ENCODE measurements at regions not wholly inside any gene's neighbourhood (a gene's known extent, or its start where the extent isn't known, plus 50 kb on each side); places are given as distances from the start of the nearest gene placed in this dataset.

DNA sequence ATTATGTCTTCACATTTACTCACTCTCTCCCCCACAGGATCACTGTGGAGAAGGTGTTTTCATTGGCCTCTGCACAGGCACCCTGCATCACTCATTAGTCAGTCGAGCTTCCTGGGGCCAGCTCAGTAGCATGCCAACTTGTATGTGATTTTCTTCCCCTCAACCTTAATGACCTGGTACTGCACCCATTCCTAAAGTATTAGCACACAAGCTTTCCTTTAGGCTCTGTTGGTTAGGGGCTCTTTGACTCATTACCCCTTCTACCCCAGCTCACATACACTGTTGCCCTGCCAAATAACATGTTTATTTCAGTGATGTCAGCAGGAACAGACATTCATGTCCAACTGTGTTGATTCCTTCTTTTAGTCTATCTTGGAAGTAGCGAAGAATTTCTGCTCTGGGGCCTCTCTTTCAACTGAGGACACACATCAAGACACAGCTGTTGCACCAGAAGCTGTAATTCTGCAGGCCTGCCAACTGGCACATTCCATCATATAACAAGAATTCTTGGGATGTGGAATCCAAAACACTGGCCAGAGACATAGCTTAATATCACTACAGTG lies 603.5 kb upstream of the ADAMTS5 start:
- Histone ChIP-seq H3K27me3 (no peaks in the 10 kb centered on the region), H3K4me1 (no peaks in the 10 kb centered on the region), H3K4me3 (no peak overlapping the region), H3K27ac (no peak overlapping the region), H3K9me3 (no peaks in the 10 kb centered on the region), H3K36me3 (replicated peaks in 1 of 2; ENCODE audit: insufficient read depth in 1 of 2, low read depth in 2 of 2) (no peaks in the 10 kb centered on the region)
- ATAC-seq (no peak), DNase-seq (peak; percentile 12 to 53 (median 26))
- no peak for TF ChIP-seq POLR2A (IDR thresholded peaks at IDR 0.05)
- TF ChIP-seq, protein P1, sequence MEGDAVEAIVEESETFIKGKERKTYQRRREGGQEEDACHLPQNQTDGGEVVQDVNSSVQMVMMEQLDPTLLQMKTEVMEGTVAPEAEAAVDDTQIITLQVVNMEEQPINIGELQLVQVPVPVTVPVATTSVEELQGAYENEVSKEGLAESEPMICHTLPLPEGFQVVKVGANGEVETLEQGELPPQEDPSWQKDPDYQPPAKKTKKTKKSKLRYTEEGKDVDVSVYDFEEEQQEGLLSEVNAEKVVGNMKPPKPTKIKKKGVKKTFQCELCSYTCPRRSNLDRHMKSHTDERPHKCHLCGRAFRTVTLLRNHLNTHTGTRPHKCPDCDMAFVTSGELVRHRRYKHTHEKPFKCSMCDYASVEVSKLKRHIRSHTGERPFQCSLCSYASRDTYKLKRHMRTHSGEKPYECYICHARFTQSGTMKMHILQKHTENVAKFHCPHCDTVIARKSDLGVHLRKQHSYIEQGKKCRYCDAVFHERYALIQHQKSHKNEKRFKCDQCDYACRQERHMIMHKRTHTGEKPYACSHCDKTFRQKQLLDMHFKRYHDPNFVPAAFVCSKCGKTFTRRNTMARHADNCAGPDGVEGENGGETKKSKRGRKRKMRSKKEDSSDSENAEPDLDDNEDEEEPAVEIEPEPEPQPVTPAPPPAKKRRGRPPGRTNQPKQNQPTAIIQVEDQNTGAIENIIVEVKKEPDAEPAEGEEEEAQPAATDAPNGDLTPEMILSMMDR (IDR thresholded peaks at IDR 0.05) = no peak
- intact Hi-C loops (cut with DNase I) = no loop called here
- WGBS, 2 donors = 73 to 82% methylated on average over 2 of the region's 2 CpGs

DNA sequence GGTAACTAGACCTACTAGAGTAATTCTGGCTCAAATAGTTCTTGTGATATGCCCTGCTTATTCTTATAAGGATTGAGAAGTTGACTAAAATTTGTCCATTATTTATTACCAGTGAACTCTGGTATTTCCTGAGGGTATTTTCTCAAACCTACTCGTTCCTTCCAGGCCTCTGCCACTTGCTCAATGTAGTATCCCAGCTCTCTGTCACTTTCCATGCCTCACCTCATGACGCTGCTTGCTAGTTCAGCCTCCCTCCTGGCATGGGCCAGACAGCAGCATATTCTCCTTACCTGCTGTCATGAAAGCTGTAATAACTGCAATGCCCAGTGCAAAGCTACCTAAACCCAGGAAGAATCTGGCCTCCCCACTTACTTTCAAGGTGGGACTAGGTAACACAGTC lies 602.9 kb upstream of the ADAMTS5 start:
- intact Hi-C loops (cut with DNase I) = no loop called here
- H3K36me3 ChIP-seq (replicated peaks in 1 of 2; ENCODE audit: insufficient read depth in 1 of 2, low read depth in 2 of 2) = no peaks in the 10 kb centered on the region
- TF ChIP-seq, protein P1 (IDR thresholded peaks at IDR 0.05) = no peak
- TF ChIP-seq POLR2A (IDR thresholded peaks at IDR 0.05) = no peak
- DNase-seq (no peak), ATAC-seq (no peak)
- no peak overlapping the region for H3K27ac ChIP-seq
- H3K27me3 ChIP-seq = no peaks in the 10 kb centered on the region
- WGBS, 2 donors = 58 to 75% methylated on average over 2 of the region's 2 CpGs
- no peaks in the 10 kb centered on the region for H3K4me1 ChIP-seq
- no peak overlapping the region for H3K4me3 ChIP-seq
- no peaks in the 10 kb centered on the region for H3K9me3 ChIP-seq

DNA sequence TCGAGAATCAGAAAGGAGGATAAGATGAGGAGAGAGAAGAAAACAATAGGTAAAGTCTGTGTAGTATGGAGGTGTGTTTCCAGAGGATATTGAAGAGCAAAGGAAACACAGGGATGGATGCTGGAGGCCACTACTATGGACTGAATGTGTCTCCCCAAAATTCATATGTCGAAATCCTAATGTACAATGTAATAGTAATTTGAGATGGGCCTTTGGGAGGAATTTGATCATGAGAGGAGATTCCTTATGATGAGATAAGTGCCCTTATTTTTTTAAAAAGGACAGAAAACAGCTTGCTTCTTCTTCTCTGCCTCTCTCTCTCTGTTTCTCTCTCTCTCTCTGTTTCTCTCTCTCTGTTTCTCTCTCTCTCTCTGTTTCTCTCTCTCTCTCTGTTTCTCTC lies 602.2 kb upstream of the ADAMTS5 start:
- no peak overlapping the region for H3K4me3 ChIP-seq
- H3K27ac ChIP-seq = no peak overlapping the region
- ATAC-seq (no peak), DNase-seq (no peak)
- no peaks in the 10 kb centered on the region for H3K4me1 ChIP-seq
- WGBS, 2 donors = 72 to 84% methylated on average over 2 of the region's 2 CpGs
- H3K9me3 ChIP-seq = no peaks in the 10 kb centered on the region
- H3K36me3 ChIP-seq (replicated peaks in 1 of 2; ENCODE audit: insufficient read depth in 1 of 2, low read depth in 2 of 2) = no peaks in the 10 kb centered on the region
- no peak for TF ChIP-seq POLR2A (IDR thresholded peaks at IDR 0.05)
- TF ChIP-seq, protein P1 (IDR thresholded peaks at IDR 0.05) = no peak
- no peaks in the 10 kb centered on the region for H3K27me3 ChIP-seq
- intact Hi-C loops (cut with DNase I) = no loop called here

DNA sequence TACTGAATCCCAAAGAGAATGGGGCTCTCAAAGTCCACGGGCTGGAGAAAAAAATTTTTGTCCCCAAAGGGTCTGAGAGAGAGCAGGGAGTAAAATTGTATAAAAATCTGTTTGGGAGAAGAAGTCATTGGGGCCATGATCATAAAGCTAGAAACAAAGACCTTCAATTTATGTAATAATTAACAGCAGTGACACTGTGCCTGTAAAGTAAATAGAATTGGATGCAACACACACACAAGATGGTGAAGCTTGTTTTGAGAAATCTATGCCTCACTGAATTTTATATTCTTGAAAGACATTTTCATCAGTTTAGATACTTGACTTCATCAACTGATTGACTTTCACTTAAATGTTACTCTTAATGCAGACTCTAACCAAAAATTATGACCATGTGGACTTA lies 600.5 kb upstream of the ADAMTS5 start:
- TF ChIP-seq, protein P1 (IDR thresholded peaks at IDR 0.05) = no peak
- no peak for TF ChIP-seq POLR2A (IDR thresholded peaks at IDR 0.05)
- no peaks in the 10 kb centered on the region for H3K27me3 ChIP-seq
- ATAC-seq = no peak
- DNase-seq = no peak
- H3K4me1 ChIP-seq = no peaks in the 10 kb centered on the region
- no peaks in the 10 kb centered on the region for H3K9me3 ChIP-seq
- H3K36me3 ChIP-seq (replicated peaks in 1 of 2; ENCODE audit: insufficient read depth in 1 of 2, low read depth in 2 of 2) = no peaks in the 10 kb centered on the region
- intact Hi-C loops (cut with DNase I) = no loop called here
- WGBS, 2 donors = 78 to 79% methylated on average over 1 of the region's 1 CpG
- no peak overlapping the region for H3K27ac ChIP-seq
- H3K4me3 ChIP-seq = no peak overlapping the region

DNA sequence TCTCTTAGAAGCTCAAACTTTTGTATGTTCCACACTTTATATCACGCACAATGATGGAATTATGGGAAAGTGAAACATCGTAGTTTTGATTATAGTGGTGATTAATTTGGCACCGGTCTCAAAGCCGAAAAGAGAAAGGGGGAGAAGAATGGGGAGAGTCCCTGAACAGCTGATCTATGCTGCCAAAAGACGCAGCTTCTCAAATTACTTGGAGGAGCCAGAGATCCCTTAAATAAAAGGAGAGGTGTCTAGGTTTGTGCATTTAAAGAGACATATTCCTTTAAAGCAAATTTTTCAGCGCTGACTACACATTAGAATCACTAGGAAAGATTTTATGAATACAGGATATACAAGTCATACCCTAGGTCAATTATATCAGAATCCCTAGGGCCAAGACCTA lies 599.6 kb upstream of the ADAMTS5 start:
- ATAC-seq (no peak), DNase-seq (no peak)
- no peak for TF ChIP-seq POLR2A (IDR thresholded peaks at IDR 0.05)
- TF ChIP-seq, protein P1 (IDR thresholded peaks at IDR 0.05) = no peak
- 78 to 82% methylated on average over 6 of the region's 6 CpGs for WGBS, 2 donors
- intact Hi-C loops (cut with DNase I) = no loop called here
- Histone ChIP-seq H3K27me3 (no peaks in the 10 kb centered on the region), H3K27ac (no peak overlapping the region), H3K36me3 (replicated peaks in 1 of 2; ENCODE audit: insufficient read depth in 1 of 2, low read depth in 2 of 2) (no peaks in the 10 kb centered on the region), H3K4me1 (no peaks in the 10 kb centered on the region), H3K9me3 (no peaks in the 10 kb centered on the region), H3K4me3 (no peak overlapping the region)
